Lower leg skin (tissue), 3 donors: ENCODE measurements at regions not wholly inside any gene's neighbourhood (a gene's known extent, or its start where the extent isn't known, plus 50 kb on each side); places are given as distances from the start of the nearest gene placed in this dataset.

Experiments
- CTCF ChIP-seq, 3 donors: fragments of 450-650 bp; IDR thresholded peaks; one replicate each; pipeline ENCODE4 v1.5.1; 2016; ENCODE audit warnings: antibody characterized with exemption in 3 of 3, mild to moderate bottlenecking in 3 of 3, moderate library complexity in 2 of 3
- POLR2A ChIP-seq, 2 donors: fragments of 450-650 bp; IDR thresholded peaks; one replicate each; pipeline ENCODE4 v1.6.1; 2016 to 2017; ENCODE audit warnings: antibody characterized with exemption in 2 of 2, mild to moderate bottlenecking in 1 of 2, moderate library complexity in 1 of 2

DNA sequence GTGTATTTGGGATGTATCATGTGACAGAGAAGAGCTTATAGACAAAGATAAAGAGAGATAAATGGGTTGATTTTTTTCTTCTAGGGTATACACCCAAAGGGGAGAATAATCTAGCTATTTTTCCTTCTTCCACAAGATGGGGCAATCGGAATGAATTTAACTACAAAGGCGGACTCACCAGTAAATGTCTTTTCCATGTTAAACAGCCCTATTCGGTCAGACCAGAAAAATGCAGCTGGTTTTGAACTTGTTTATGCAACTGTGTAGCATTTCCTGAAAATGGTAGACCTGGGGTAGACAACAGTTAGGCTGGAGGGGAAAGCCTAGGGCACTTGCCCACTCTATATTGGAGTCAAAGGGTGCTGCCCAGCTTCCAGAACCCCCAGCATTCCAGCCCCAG is 477.1 kb downstream of the TOX3 start:
- TF ChIP-seq CTCF (IDR thresholded peaks at IDR 0.05) = no peak
- TF ChIP-seq POLR2A (IDR thresholded peaks at IDR 0.05) = no peak
